GM23338 (cell line): ENCODE measurements at regions not wholly inside any gene's neighbourhood (a gene's known extent, or its start where the extent isn't known, plus 50 kb on each side); places are given as distances from the start of the nearest gene placed in this dataset.

Experiments
- ATAC-seq: fragments of 200-7000 bp; cut with Tn5 transposase; 3 replicates; pipeline ENCODE4 v1.9.1; 2020
- DNase-seq: peaks from one replicate; pipeline ENCODE4 v3.0.0-alpha.2; 2015; ENCODE audit warnings: low spot score
- H2AFZ ChIP-seq: fragments of 200-600 bp; sonication (generic); 2 replicates; pipeline ENCODE4 v1.8.0; 2016; ENCODE audit warnings: antibody characterized with exemption, mild to moderate bottlenecking, moderate library complexity
- H3F3A ChIP-seq: fragments of 200-600 bp; sonication (generic); replicated peaks from 2 replicates; pipeline ENCODE4 v1.8.0; 2017; ENCODE audit warnings: antibody characterized with exemption, mixed run types, low read depth
- H3K27ac ChIP-seq: fragments of 200-600 bp; sonication (generic); 2 replicates; pipeline ENCODE4 v1.6.1; 2016; ENCODE audit warnings: low read depth
- H3K27me3 ChIP-seq: fragments of 200-600 bp; sonication (generic); 2 replicates; pipeline ENCODE4 v1.8.0; 2016; ENCODE audit warnings: mild to moderate bottlenecking, mixed run types, moderate library complexity; ENCODE audit not compliant: insufficient read depth
- H3K36me3 ChIP-seq: fragments of 200-600 bp; sonication (generic); 2 replicates; pipeline ENCODE4 v1.8.0; 2016; ENCODE audit warnings: mild to moderate bottlenecking; ENCODE audit not compliant: insufficient read depth
- H3K4me1 ChIP-seq: fragments of 200-600 bp; sonication (generic); 2 replicates; pipeline ENCODE4 v1.8.0; 2016; ENCODE audit warnings: mild to moderate bottlenecking, moderate library complexity; ENCODE audit not compliant: insufficient read depth
- H3K4me2 ChIP-seq: fragments of 200-600 bp; sonication (generic); 2 replicates; pipeline ENCODE4 v1.7.1; 2017; ENCODE audit warnings: mixed run types
- H3K4me3 ChIP-seq: fragments of 200-600 bp; sonication (generic); 2 replicates; pipeline ENCODE4 v1.6.1; 2016; ENCODE audit warnings: mixed run types
- H3K79me2 ChIP-seq: fragments of 200-600 bp; sonication (generic); replicated peaks from 2 replicates; pipeline ENCODE4 v1.8.0; 2017; ENCODE audit warnings: mild to moderate bottlenecking; ENCODE audit not compliant: insufficient read depth
- H3K9me2 ChIP-seq: fragments of 200-600 bp; sonication (generic); 2 replicates; pipeline ENCODE4 v1.8.0; 2017; ENCODE audit not compliant: insufficient read depth
- H4K20me1 ChIP-seq: fragments of 200-600 bp; sonication (generic); replicated peaks from 2 replicates; pipeline ENCODE4 v1.8.0; 2017; ENCODE audit warnings: mild to moderate bottlenecking; ENCODE audit not compliant: insufficient read depth
- H3K27ac Mint-ChIP-seq: 2 replicates; pipeline ENCODE4 v1.8.0; 2020; ENCODE audit warnings: inconsistent platforms, mild to moderate bottlenecking, moderate library complexity, mixed read lengths
- H3K27me3 Mint-ChIP-seq: 3 replicates; pipeline ENCODE4 v1.8.0; 2022; ENCODE audit warnings: low read depth, mild to moderate bottlenecking, moderate library complexity, mixed read lengths, inconsistent platforms; ENCODE audit not compliant: insufficient read depth, poor library complexity
- H3K36me3 Mint-ChIP-seq: 3 replicates; pipeline ENCODE4 v1.8.0; 2021; ENCODE audit warnings: low read depth, mild to moderate bottlenecking, inconsistent platforms, moderate library complexity, mixed read lengths
- H3K4me1 Mint-ChIP-seq: 3 replicates; pipeline ENCODE4 v1.8.0; 2020; ENCODE audit warnings: mild to moderate bottlenecking, inconsistent platforms, mixed read lengths
- H3K4me3 Mint-ChIP-seq: 3 replicates; pipeline ENCODE4 v1.8.0; 2021; ENCODE audit warnings: moderate library complexity, mild to moderate bottlenecking, inconsistent platforms, mixed read lengths
- H3K9me3 Mint-ChIP-seq: 3 replicates; pipeline ENCODE4 v1.8.0; 2020; ENCODE audit warnings: moderate library complexity, mild to moderate bottlenecking, inconsistent platforms, mixed read lengths
- CREB1 ChIP-seq: fragments of 250-450 bp; sonication (Bioruptor Pico); IDR thresholded peaks from 2 replicates; pipeline ENCODE4 v1.5.0; 2020; ENCODE audit warnings: low read depth, mild to moderate bottlenecking, moderate library complexity
- CTCF ChIP-seq, 2 experiments: fragments of 200-600 bp in 1 of 2; sonication (generic) in 1 of 2; conservative IDR thresholded peaks; 2 replicates each; pipeline versions ENCODE4 v1.5.1 to v1.6.1; 2016 to 2017; ENCODE audit warnings: antibody characterized with exemption in 2 of 2, low read depth in 2 of 2, mild to moderate bottlenecking in 2 of 2, moderate library complexity in 1 of 2
- ETS1 ChIP-seq: IDR thresholded peaks from 2 replicates; pipeline ENCODE4 v1.6.1; 2016; ENCODE audit warnings: antibody characterized with exemption
- EZH2 ChIP-seq: fragments of 200-600 bp; sonication (generic); IDR thresholded peaks from one replicate; pipeline ENCODE4 v1.8.0; 2017; ENCODE audit warnings: antibody characterized with exemption, mild to moderate bottlenecking, low read depth; ENCODE audit not compliant: unreplicated experiment
- EZH2phosphoT487 ChIP-seq: fragments of 200-600 bp; sonication (generic); IDR thresholded peaks from one replicate; pipeline ENCODE4 v1.8.1; 2018; ENCODE audit warnings: antibody characterized with exemption; ENCODE audit not compliant: unreplicated experiment
- JUNB ChIP-seq: IDR thresholded peaks from one replicate; pipeline ENCODE4 v1.6.1; 2016; ENCODE audit warnings: antibody characterized with exemption; ENCODE audit not compliant: unreplicated experiment
- NANOG ChIP-seq: IDR thresholded peaks from 2 replicates; pipeline ENCODE4 v1.6.1; 2016; ENCODE audit warnings: antibody characterized with exemption, borderline replicate concordance
- POLR2AphosphoS5 ChIP-seq: IDR thresholded peaks from 2 replicates; pipeline ENCODE4 v1.6.1; 2016; ENCODE audit warnings: antibody characterized with exemption, low read depth
- REST ChIP-seq: IDR thresholded peaks from one replicate; pipeline ENCODE4 v1.6.1; 2018; ENCODE audit warnings: antibody characterized with exemption; ENCODE audit not compliant: unreplicated experiment
- STAT1 ChIP-seq: IDR thresholded peaks from one replicate; pipeline ENCODE4 v1.6.1; 2016; ENCODE audit warnings: antibody characterized with exemption; ENCODE audit not compliant: unreplicated experiment
- ZNF114 ChIP-seq: fragments of 250-450 bp; sonication (Bioruptor Pico); IDR thresholded peaks from 2 replicates; pipeline ENCODE4 v1.5.0; 2020; ENCODE audit warnings: mild to moderate bottlenecking, moderate library complexity
- ZNF331 ChIP-seq: fragments of 250-450 bp; sonication (Bioruptor Pico); IDR thresholded peaks from 2 replicates; pipeline ENCODE4 v1.5.0; 2020; ENCODE audit warnings: low read depth, mild to moderate bottlenecking, moderate library complexity

- Histone ChIP-seq H4K20me1 (no peaks in the 10 kb centered on the region), H3K36me3 (no peaks in the 10 kb centered on the region), H3F3A (no peaks in the 10 kb centered on the region), H3K9me2 (no peaks in the 10 kb centered on the region; the same call in 1 of the 2 replicates), H3K4me2 (no peak overlapping the region), H3K4me3 (no peak overlapping the region), H3K27ac (no peak overlapping the region), H3K79me2 (no peaks in the 10 kb centered on the region), H3K27me3 (no peaks in the 10 kb centered on the region), H3K4me1 (no peaks in the 10 kb centered on the region), H2AFZ (no peak overlapping the region)
- H3K4me1 Mint-ChIP-seq, result peaks cover 3% of the 10 kb centered on the region; the same call in 1 of the 3 replicates
- no peak overlapping the region for H3K27ac Mint-ChIP-seq
- H3K27me3 Mint-ChIP-seq, result no peaks in the 10 kb centered on the region
- TF ChIP-seq ZNF331 (CRISPR knock-in tag) (no peak), NANOG (no peak), STAT1 (no peak), CREB1 (CRISPR knock-in tag) (no peak), ETS1 (no peak), ZNF114 (CRISPR knock-in tag) (no peak), EZH2 (no peak), JUNB (no peak), CTCF (conservative IDR thresholded peaks at IDR 0.05; ENCODE audit: low read depth in 2 of 2) (no peak), EZH2phosphoT487 (no peak), POLR2AphosphoS5 (no peak)
- H3K4me3 Mint-ChIP-seq, result no peak overlapping the region
- DNase-seq, result no peak
- no peaks in the 10 kb centered on the region for H3K36me3 Mint-ChIP-seq
- no peaks in the 10 kb centered on the region for H3K9me3 Mint-ChIP-seq
- no peak for ATAC-seq
Observed at GRCh38 chr6:91241946-91242613, 655.2 kb upstream of the MAP3K7 start.

- H3K4me1 Mint-ChIP-seq, result peaks cover 4% of the 10 kb centered on the region; the same call in 1 of the 3 replicates
- H3K4me3 Mint-ChIP-seq, result no peak overlapping the region
- Histone ChIP-seq H4K20me1 (no peaks in the 10 kb centered on the region), H3K27ac (no peak overlapping the region), H2AFZ (no peak overlapping the region), H3K4me3 (no peak overlapping the region), H3K4me2 (no peak overlapping the region), H3K27me3 (no peaks in the 10 kb centered on the region), H3F3A (no peaks in the 10 kb centered on the region), H3K79me2 (no peaks in the 10 kb centered on the region), H3K9me2 (no peaks in the 10 kb centered on the region; the same call in 1 of the 2 replicates), H3K4me1 (no peaks in the 10 kb centered on the region), H3K36me3 (no peaks in the 10 kb centered on the region)
- no peak for ATAC-seq
- no peak for DNase-seq
- no peaks in the 10 kb centered on the region for H3K27me3 Mint-ChIP-seq
- H3K27ac Mint-ChIP-seq, result no peak overlapping the region
- H3K36me3 Mint-ChIP-seq, result no peaks in the 10 kb centered on the region
- H3K9me3 Mint-ChIP-seq, result no peaks in the 10 kb centered on the region
- TF ChIP-seq NANOG, result no peak
- TF ChIP-seq CTCF (conservative IDR thresholded peaks at IDR 0.05; ENCODE audit: low read depth in 2 of 2), result no peak
- TF ChIP-seq ZNF331 (CRISPR knock-in tag), result no peak
- no peak for TF ChIP-seq ZNF114 (CRISPR knock-in tag)
- no peak for TF ChIP-seq REST
- TF ChIP-seq CREB1 (CRISPR knock-in tag), result no peak
- no peak for TF ChIP-seq EZH2phosphoT487
- no peak for TF ChIP-seq STAT1
Observed at GRCh38 chr6:91240878-91241603, 654.2 kb upstream of the MAP3K7 start.
